ENCODE measurements at regions not wholly inside any gene's neighbourhood (a gene's known extent, or its start where the extent isn't known, plus 50 kb on each side); places are given as distances from the start of the nearest gene placed in this dataset.

GRCh38 chr4:89545315-89545714, 237.7 kb upstream of the GPRIN3 start:
- Histone ChIP-seq H2AFZ (ENCODE audit: control insufficient read depth, low read length) (no peak overlapping the region), H3K4me2 (ENCODE audit: control insufficient read depth, extremely low read depth, insufficient read depth, low read depth, low read length) (no peak overlapping the region), H3K27ac (ENCODE audit: control insufficient read depth, insufficient read depth, low read length) (no peak overlapping the region), H3K4me3 (ENCODE audit: control insufficient read depth in 2 of 3, extremely low read depth in 1 of 3, insufficient read depth in 2 of 3, low read depth in 1 of 3, low read length in 3 of 3) (no peak overlapping the region), H3K4me1 (ENCODE audit: control insufficient read depth, extremely low read depth, insufficient read depth, low read length) (no peaks in the 10 kb centered on the region), H3K9me1 (ENCODE audit: control insufficient read depth, extremely low read depth, insufficient read depth, low read length) (no peaks in the 10 kb centered on the region), H4K20me1 (ENCODE audit: control insufficient read depth, extremely low read depth, insufficient read depth, low read length) (no peaks in the 10 kb centered on the region), H3K36me3 (ENCODE audit: control insufficient read depth in 2 of 2, extremely low read depth in 1 of 2, insufficient read depth in 2 of 2, low read length in 2 of 2) (no peaks in the 10 kb centered on the region), H3K9me3 (ENCODE audit: control insufficient read depth, low read depth, low read length) (no peaks in the 10 kb centered on the region), H3K27me3 (ENCODE audit: control insufficient read depth, extremely low read depth, insufficient read depth, low read length) (no peaks in the 10 kb centered on the region), H3K79me2 (ENCODE audit: control insufficient read depth, insufficient read depth, low read length) (no peaks in the 10 kb centered on the region), H3K9ac (ENCODE audit: control insufficient read depth, extremely low read depth, insufficient read depth, low read length) (no peak overlapping the region)
- FAIRE-seq = no peak
- dilution Hi-C loops (cut with MboI; ENCODE audit: extremely low pct_ligation_motif_present, low sequenced_read_pairs) = no loop called here
- TF ChIP-seq CTCF (optimal IDR thresholded peaks at IDR 0.05 in 1 of 3, IDR thresholded peaks at IDR 0.05 in 1 of 3, conservative IDR thresholded peaks at IDR 0.05 in 1 of 3; ENCODE audit: extremely low read depth in 1 of 3, insufficient read depth in 2 of 3, low read length in 3 of 3) (no peak), EZH2 (IDR thresholded peaks at IDR 0.05; ENCODE audit: low read length) (no peak)
- DNase-seq (ENCODE audit: low read depth, low spot score) = no peak

- dilution Hi-C loops (cut with MboI; ENCODE audit: extremely low pct_ligation_motif_present, low sequenced_read_pairs) = no loop called here
- H3K9ac ChIP-seq (ENCODE audit: control insufficient read depth, extremely low read depth, insufficient read depth, low read length) = no peak overlapping the region
- no peaks in the 10 kb centered on the region for H4K20me1 ChIP-seq (ENCODE audit: control insufficient read depth, extremely low read depth, insufficient read depth, low read length)
- H3K4me2 ChIP-seq (ENCODE audit: control insufficient read depth, extremely low read depth, insufficient read depth, low read depth, low read length) = no peak overlapping the region
- no peaks in the 10 kb centered on the region for H3K27me3 ChIP-seq (ENCODE audit: control insufficient read depth, extremely low read depth, insufficient read depth, low read length)
- FAIRE-seq (no peak), DNase-seq (ENCODE audit: low read depth, low spot score) (no peak)
- H3K79me2 ChIP-seq (ENCODE audit: control insufficient read depth, insufficient read depth, low read length) = no peaks in the 10 kb centered on the region
- H2AFZ ChIP-seq (ENCODE audit: control insufficient read depth, low read length) = no peak overlapping the region
- H3K9me3 ChIP-seq (ENCODE audit: control insufficient read depth, low read depth, low read length) = no peaks in the 10 kb centered on the region
- H3K27ac ChIP-seq (ENCODE audit: control insufficient read depth, insufficient read depth, low read length) = no peak overlapping the region
- H3K4me1 ChIP-seq (ENCODE audit: control insufficient read depth, extremely low read depth, insufficient read depth, low read length) = no peaks in the 10 kb centered on the region
- TF ChIP-seq EZH2 (IDR thresholded peaks at IDR 0.05; ENCODE audit: low read length) (no peak), CTCF (optimal IDR thresholded peaks at IDR 0.05 in 1 of 3, IDR thresholded peaks at IDR 0.05 in 1 of 3, conservative IDR thresholded peaks at IDR 0.05 in 1 of 3; ENCODE audit: extremely low read depth in 1 of 3, insufficient read depth in 2 of 3, low read length in 3 of 3) (no peak)
- H3K36me3 ChIP-seq (ENCODE audit: control insufficient read depth in 2 of 2, extremely low read depth in 1 of 2, insufficient read depth in 2 of 2, low read length in 2 of 2) = no peaks in the 10 kb centered on the region
- no peaks in the 10 kb centered on the region for H3K9me1 ChIP-seq (ENCODE audit: control insufficient read depth, extremely low read depth, insufficient read depth, low read length)
- H3K4me3 ChIP-seq (ENCODE audit: control insufficient read depth in 2 of 3, extremely low read depth in 1 of 3, insufficient read depth in 2 of 3, low read depth in 1 of 3, low read length in 3 of 3) = no peak overlapping the region
Observed at GRCh38 chr4:89541998-89542397, 234.4 kb upstream of the GPRIN3 start.

All from keratinocyte (primary cell).